MCF 10A (cell line): ENCODE measurements at regions not wholly inside any gene's neighbourhood (a gene's known extent, or its start where the extent isn't known, plus 50 kb on each side); places are given as distances from the start of the nearest gene placed in this dataset.

ENCODE experiments used
- BruUV-seq: library from RNA; stranded (reverse); fragments of 400-500 nt; replicated peaks from 2 replicates; lab custom pipeline; 2021; lab: Mats Ljungman, UMichigan
- CTCF ChIA-PET: fragments of 300-600 bp; sonication (Branson Sonifier 250); formaldehyde crosslinking; extraction: SDS; loops from one replicate; lab custom pipeline; 2021; ENCODE audit warnings: antibody characterized with exemption, inconsistent platforms; lab: Yijun Ruan, JAX
- POLR2A ChIA-PET: fragments of 300-600, 350-650 bp; sonication (Branson Sonifier 250); formaldehyde crosslinking; extraction: SDS; loops from one replicate; lab custom pipeline; 2020; ENCODE audit warnings: antibody characterized with exemption, inconsistent platforms; lab: Yijun Ruan, JAX
- DNase-seq: peaks from one replicate; pipeline ENCODE4 v3.0.0-alpha.2; 2018; ENCODE audit not compliant: unreplicated experiment
- H3K27ac Mint-ChIP-seq: one replicate; pipeline ENCODE4 v1.8.0; 2022; ENCODE audit warnings: mild to moderate bottlenecking, low read depth, mixed read lengths; ENCODE audit not compliant: unreplicated experiment
- H3K27me3 Mint-ChIP-seq: one replicate; pipeline ENCODE4 v1.8.0; 2022; ENCODE audit warnings: mixed read lengths; ENCODE audit not compliant: insufficient read depth, unreplicated experiment
- H3K36me3 Mint-ChIP-seq: one replicate; pipeline ENCODE4 v1.8.0; 2022; ENCODE audit warnings: mild to moderate bottlenecking, moderate library complexity, mixed read lengths; ENCODE audit not compliant: insufficient read depth, unreplicated experiment
- H3K4me1 Mint-ChIP-seq: one replicate; pipeline ENCODE4 v1.8.0; 2022; ENCODE audit warnings: mixed read lengths; ENCODE audit not compliant: insufficient read depth, unreplicated experiment
- H3K4me3 Mint-ChIP-seq: one replicate; pipeline ENCODE4 v1.8.0; 2022; ENCODE audit warnings: mild to moderate bottlenecking, moderate library complexity, mixed read lengths; ENCODE audit not compliant: unreplicated experiment
- H3K9me3 Mint-ChIP-seq: one replicate; pipeline ENCODE4 v1.8.0; 2022; ENCODE audit warnings: mixed read lengths; ENCODE audit not compliant: unreplicated experiment
- intact Hi-C: fragments of 100-400 bp; cut with micrococcal nuclease; formaldehyde crosslinking; loops from 2 replicates; pipeline ENCODE4 v1.14.1; 2022
- TF ChIP-seq, protein P1 (sequence below): fragments of 200-600 bp; IDR thresholded peaks from one replicate; pipeline ENCODE4 v1.8.0; 2022; ENCODE audit warnings: antibody characterized with exemption, mild to moderate bottlenecking; ENCODE audit not compliant: unreplicated experiment

DNA sequence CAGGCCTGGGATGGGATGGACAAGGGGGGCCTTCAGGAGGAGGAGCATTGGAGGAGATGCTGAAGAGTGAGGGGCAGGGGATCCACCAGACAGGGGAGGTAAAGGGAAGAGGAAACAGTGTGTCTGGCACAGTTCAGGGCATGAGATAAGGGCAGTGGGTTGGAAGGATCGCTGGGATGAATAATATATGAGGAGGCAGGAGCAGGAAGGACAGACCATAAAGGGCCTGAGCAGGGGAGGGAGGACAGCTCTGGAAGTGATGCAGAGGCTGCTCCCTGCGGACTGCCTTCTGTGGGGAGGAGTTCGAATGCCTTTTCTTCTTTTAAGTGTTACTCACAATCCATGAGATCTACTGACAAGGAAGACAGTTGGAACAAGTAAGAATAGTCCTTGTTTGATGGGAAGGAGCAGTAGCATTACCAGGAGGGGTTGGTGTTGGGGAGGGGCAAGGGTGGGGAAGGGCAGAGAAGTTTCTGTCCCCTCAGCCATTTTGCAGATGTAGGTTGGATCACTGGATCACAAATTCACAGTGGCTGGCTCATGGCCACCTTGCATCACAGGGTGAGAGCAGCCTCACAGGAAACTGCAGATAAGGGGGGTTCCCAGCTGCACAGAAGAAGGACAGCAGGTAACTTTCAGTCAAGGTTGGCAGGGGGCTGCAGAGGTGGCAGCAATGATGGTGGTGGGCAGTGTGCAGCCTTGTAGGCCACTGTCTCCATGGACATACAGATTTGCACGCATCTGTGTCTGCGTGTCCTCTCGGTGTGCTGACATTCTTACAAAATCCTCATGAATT, 91.9 kb upstream of the SNRPN start:
- no peaks in the 10 kb centered on the region for H3K27me3 Mint-ChIP-seq
- no peak for DNase-seq
- H3K4me1 Mint-ChIP-seq = peaks cover 11% of the 10 kb centered on the region
- H3K4me3 Mint-ChIP-seq = no peak overlapping the region
- no peaks in the 10 kb centered on the region for H3K36me3 Mint-ChIP-seq
- ChIA-PET CTCF (interaction anchor here (0.6 kb wide), 1 partner anchor 25 kb away, joined by 3 read pairs; no protein-coding TSS in a partner anchor), POLR2A (no interaction called here)
- peaks cover 15% of the 10 kb centered on the region for H3K9me3 Mint-ChIP-seq
- TF ChIP-seq, protein P1, sequence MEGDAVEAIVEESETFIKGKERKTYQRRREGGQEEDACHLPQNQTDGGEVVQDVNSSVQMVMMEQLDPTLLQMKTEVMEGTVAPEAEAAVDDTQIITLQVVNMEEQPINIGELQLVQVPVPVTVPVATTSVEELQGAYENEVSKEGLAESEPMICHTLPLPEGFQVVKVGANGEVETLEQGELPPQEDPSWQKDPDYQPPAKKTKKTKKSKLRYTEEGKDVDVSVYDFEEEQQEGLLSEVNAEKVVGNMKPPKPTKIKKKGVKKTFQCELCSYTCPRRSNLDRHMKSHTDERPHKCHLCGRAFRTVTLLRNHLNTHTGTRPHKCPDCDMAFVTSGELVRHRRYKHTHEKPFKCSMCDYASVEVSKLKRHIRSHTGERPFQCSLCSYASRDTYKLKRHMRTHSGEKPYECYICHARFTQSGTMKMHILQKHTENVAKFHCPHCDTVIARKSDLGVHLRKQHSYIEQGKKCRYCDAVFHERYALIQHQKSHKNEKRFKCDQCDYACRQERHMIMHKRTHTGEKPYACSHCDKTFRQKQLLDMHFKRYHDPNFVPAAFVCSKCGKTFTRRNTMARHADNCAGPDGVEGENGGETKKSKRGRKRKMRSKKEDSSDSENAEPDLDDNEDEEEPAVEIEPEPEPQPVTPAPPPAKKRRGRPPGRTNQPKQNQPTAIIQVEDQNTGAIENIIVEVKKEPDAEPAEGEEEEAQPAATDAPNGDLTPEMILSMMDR = no peak
- no TSS peak for BruUV-seq
- intact Hi-C loops = no loop called here
- peak overlapping the region; percentile 41 for H3K27ac Mint-ChIP-seq

DNA sequence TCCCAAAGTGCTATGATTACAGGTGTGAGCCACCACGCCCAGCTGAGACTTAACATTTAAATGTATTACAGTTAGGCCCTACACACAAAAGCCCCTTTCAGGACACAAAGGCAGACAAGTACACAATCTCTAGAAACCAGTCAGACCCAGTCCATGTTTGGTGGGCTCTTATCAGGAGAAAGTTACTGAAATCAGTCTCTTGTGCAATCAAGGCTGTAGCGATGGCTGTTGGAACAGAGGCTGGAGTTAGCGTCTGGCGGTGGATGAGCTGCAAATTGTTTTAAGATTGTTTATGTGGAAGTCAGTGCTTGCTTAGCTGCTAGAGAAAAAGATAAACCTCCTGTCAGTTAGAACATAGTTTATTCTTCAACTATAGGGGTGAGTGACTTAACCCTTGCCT, 89.5 kb upstream of the SNRPN start:
- ChIA-PET CTCF (no interaction called here), POLR2A (no interaction called here)
- peaks cover 11% of the 10 kb centered on the region for H3K4me1 Mint-ChIP-seq
- H3K27me3 Mint-ChIP-seq = no peaks in the 10 kb centered on the region
- intact Hi-C loops = no loop called here
- BruUV-seq = no TSS peak
- TF ChIP-seq, protein P1 = no peak
- H3K4me3 Mint-ChIP-seq = no peak overlapping the region
- H3K9me3 Mint-ChIP-seq = peaks cover 17% of the 10 kb centered on the region
- no peak for DNase-seq
- H3K27ac Mint-ChIP-seq = no peak overlapping the region
- H3K36me3 Mint-ChIP-seq = no peaks in the 10 kb centered on the region

- Mint-ChIP-seq H3K27ac (no peak overlapping the region), H3K27me3 (no peaks in the 10 kb centered on the region), H3K36me3 (no peaks in the 10 kb centered on the region), H3K4me1 (no peaks in the 10 kb centered on the region), H3K4me3 (no peak overlapping the region), H3K9me3 (peaks cover 12% of the 10 kb centered on the region)
- BruUV-seq = no TSS peak
- TF ChIP-seq, protein P1 = no peak
- POLR2A ChIA-PET = interaction anchor here (0.7 kb wide), 1 partner anchor 8 kb away, joined by 3 read pairs; no protein-coding TSS in a partner anchor
- DNase-seq = no peak
- intact Hi-C loops = no loop called here
- CTCF ChIA-PET = interaction anchor here (0.6 kb wide), 2 partner anchors 28 to 56 kb away, joined by 4 read pairs; no protein-coding TSS in a partner anchor
These were observed 77.6 kb upstream of the SNRPN start for GRCh38 chr15:24877174-24877573.

DNA sequence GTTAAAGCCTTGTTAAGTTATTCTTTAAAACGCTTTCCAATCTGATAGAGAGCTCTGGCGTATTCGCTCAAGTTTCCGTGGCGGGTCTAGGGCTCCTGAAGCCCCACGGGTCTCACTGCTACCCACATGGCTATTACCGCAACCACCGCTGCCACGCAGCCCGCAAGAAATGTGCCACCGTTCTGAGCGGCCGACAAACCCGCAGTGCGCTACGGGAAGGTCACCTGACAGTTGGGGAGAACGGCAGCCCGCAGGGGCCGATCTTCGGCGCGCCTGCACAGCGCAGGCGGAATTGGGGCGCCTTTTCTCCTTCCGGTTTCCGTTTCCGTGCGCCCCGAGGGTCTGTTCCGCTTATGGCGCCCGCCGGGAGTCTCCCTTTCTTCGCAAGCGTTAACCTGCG, 76.6 kb upstream of the SNRPN start:
- Mint-ChIP-seq H3K4me1 (no peaks in the 10 kb centered on the region), H3K4me3 (no peak overlapping the region), H3K27me3 (no peaks in the 10 kb centered on the region), H3K9me3 (peaks cover 7% of the 10 kb centered on the region), H3K36me3 (no peaks in the 10 kb centered on the region), H3K27ac (no peak overlapping the region)
- intact Hi-C loops = no loop called here
- POLR2A ChIA-PET = no interaction called here
- BruUV-seq = no TSS peak
- TF ChIP-seq, protein P1 = no peak
- DNase-seq = no peak
- CTCF ChIA-PET = no interaction called here
